H9 (cell line): ENCODE measurements at regions not wholly inside any gene's neighbourhood (a gene's known extent, or its start where the extent isn't known, plus 50 kb on each side); places are given as distances from the start of the nearest gene placed in this dataset.

Source experiments
- DNase-seq: peaks from one replicate; pipeline ENCODE4 v3.0.0-alpha.2; 2017
- H2AFZ ChIP-seq: one replicate; pipeline ENCODE4 v1.6.1; 2013; ENCODE audit warnings: mild to moderate bottlenecking, low read length, control low read depth, moderate library complexity
- H2AK5ac ChIP-seq: 2 replicates; pipeline ENCODE4 v1.6.1; 2013; ENCODE audit warnings: low read length, control low read depth, mixed read lengths; ENCODE audit not compliant: insufficient read length
- H2BK120ac ChIP-seq: one replicate; pipeline ENCODE4 v1.6.1; 2013; ENCODE audit warnings: low read depth, mild to moderate bottlenecking, low read length, control low read depth, inconsistent platforms; ENCODE audit not compliant: poor library complexity, severe bottlenecking
- H2BK12ac ChIP-seq: 2 replicates; pipeline ENCODE4 v1.6.1; 2013; ENCODE audit warnings: low read length, control low read depth, mixed read lengths, low read depth; ENCODE audit not compliant: insufficient read length
- H2BK15ac ChIP-seq: 2 replicates; pipeline ENCODE4 v1.6.1; 2013; ENCODE audit warnings: low read depth, low read length, control low read depth
- H2BK20ac ChIP-seq: one replicate; pipeline ENCODE4 v1.6.1; 2013; ENCODE audit warnings: low read depth, mild to moderate bottlenecking, low read length, control low read depth, inconsistent platforms; ENCODE audit not compliant: poor library complexity, severe bottlenecking
- H2BK5ac ChIP-seq: 2 replicates; pipeline ENCODE4 v1.6.1; 2013; ENCODE audit warnings: low read length, control low read depth, mixed read lengths; ENCODE audit not compliant: insufficient read length
- H3K14ac ChIP-seq: 2 replicates; pipeline ENCODE4 v1.6.1; 2013; ENCODE audit warnings: low read length, control low read depth; ENCODE audit not compliant: insufficient read depth
- H3K18ac ChIP-seq: 2 replicates; pipeline ENCODE4 v1.6.1; 2013; ENCODE audit warnings: low read depth, mild to moderate bottlenecking, mixed read lengths, low read length, control low read depth; ENCODE audit not compliant: insufficient read length
- H3K23ac ChIP-seq: 2 replicates; pipeline ENCODE4 v1.6.1; 2013; ENCODE audit warnings: low read length, control low read depth, mixed read lengths, low read depth; ENCODE audit not compliant: insufficient read length
- H3K23me2 ChIP-seq: 2 replicates; pipeline ENCODE4 v1.6.1; 2013; ENCODE audit warnings: low read depth, mild to moderate bottlenecking, mixed read lengths, low read length, control low read depth; ENCODE audit not compliant: insufficient read length, poor library complexity, severe bottlenecking
- H3K27ac ChIP-seq: 2 replicates; pipeline ENCODE4 v1.5.1; 2013; ENCODE audit warnings: low read length, control low read depth, mixed read lengths, low read depth; ENCODE audit not compliant: insufficient read length
- H3K27me3 ChIP-seq: 2 replicates; pipeline ENCODE4 v1.6.1; 2013; ENCODE audit warnings: low read length, control low read depth, inconsistent platforms; ENCODE audit not compliant: insufficient read depth
- H3K4ac ChIP-seq: 2 replicates; pipeline ENCODE4 v1.6.1; 2013; ENCODE audit warnings: low read depth, mild to moderate bottlenecking, control low read depth, inconsistent platforms, low read length, moderate library complexity
- H3K4me1 ChIP-seq: 2 replicates; pipeline ENCODE4 v1.6.1; 2013; ENCODE audit warnings: low read length, control low read depth, inconsistent platforms; ENCODE audit not compliant: insufficient read depth
- H3K4me2 ChIP-seq: 2 replicates; pipeline ENCODE4 v1.6.1; 2013; ENCODE audit warnings: low read length, control low read depth, mixed read lengths; ENCODE audit not compliant: insufficient read length, insufficient read depth
- H3K56ac ChIP-seq: 2 replicates; pipeline ENCODE4 v1.6.1; 2013; ENCODE audit warnings: low read depth, mild to moderate bottlenecking, mixed read lengths, low read length, control low read depth; ENCODE audit not compliant: insufficient read length
- H3K79me1 ChIP-seq: 2 replicates; pipeline ENCODE4 v1.6.1; 2013; ENCODE audit warnings: low read depth, mild to moderate bottlenecking, moderate library complexity, low read length, control low read depth, inconsistent platforms; ENCODE audit not compliant: insufficient read depth, poor library complexity, severe bottlenecking
- H3K79me2 ChIP-seq: 2 replicates; pipeline ENCODE4 v1.6.1; 2013; ENCODE audit warnings: low read length, control low read depth, inconsistent platforms; ENCODE audit not compliant: insufficient read depth
- H3K9ac ChIP-seq: 2 replicates; pipeline ENCODE4 v1.6.1; 2013; ENCODE audit warnings: low read length, control low read depth, mixed read lengths; ENCODE audit not compliant: insufficient read length; ENCODE audit errors: extremely low read depth
- H3K9me3 ChIP-seq: one replicate; pipeline ENCODE4 v1.6.1; 2013; ENCODE audit warnings: low read depth, low read length, inconsistent platforms; ENCODE audit not compliant: control insufficient read depth
- H3T11ph ChIP-seq: one replicate; pipeline ENCODE4 v1.6.1; 2013; ENCODE audit warnings: mild to moderate bottlenecking, low read length, control low read depth, inconsistent platforms
- H4K20me1 ChIP-seq: one replicate; pipeline ENCODE4 v1.6.1; 2013; ENCODE audit not compliant: control insufficient read depth, insufficient read length, insufficient read depth
- H4K5ac ChIP-seq: 2 replicates; pipeline ENCODE4 v1.6.1; 2013; ENCODE audit warnings: low read depth, mild to moderate bottlenecking, mixed read lengths, low read length, control low read depth; ENCODE audit not compliant: insufficient read length
- H4K8ac ChIP-seq: replicated peaks from 2 replicates; pipeline ENCODE4 v1.6.1; 2013; ENCODE audit warnings: low read length, control low read depth, mixed read lengths, low read depth; ENCODE audit not compliant: insufficient read length
- H4K91ac ChIP-seq: 2 replicates; pipeline ENCODE4 v1.6.1; 2013; ENCODE audit warnings: low read depth, mild to moderate bottlenecking, moderate library complexity, mixed read lengths, low read length, control low read depth; ENCODE audit not compliant: insufficient read length
- H3K27ac Mint-ChIP-seq, 3 experiments: 2 replicates in 2 of 3; 3 replicates in 1 of 3; pipeline ENCODE4 v1.8.0; 2020 to 2021; ENCODE audit warnings: mixed read lengths in 3 of 3, mild to moderate bottlenecking in 1 of 3, moderate library complexity in 1 of 3
- H3K27me3 Mint-ChIP-seq: 2 replicates; pipeline ENCODE4 v1.8.0; 2021; ENCODE audit warnings: low read depth, mild to moderate bottlenecking, moderate library complexity, mixed read lengths
- H3K36me3 Mint-ChIP-seq, 3 experiments: 2 replicates in 2 of 3; 3 replicates in 1 of 3; pipeline ENCODE4 v1.8.0; 2020 to 2021; ENCODE audit warnings: low read depth in 3 of 3, mixed read lengths in 3 of 3; ENCODE audit not compliant: insufficient read depth in 1 of 3
- H3K4me1 Mint-ChIP-seq, 2 experiments: 2 replicates each; pipeline ENCODE4 v1.8.0; 2020; ENCODE audit warnings: mixed read lengths in 2 of 2
- H3K4me3 Mint-ChIP-seq, 2 experiments: 2 replicates in 1 of 2; 3 replicates in 1 of 2; pipeline ENCODE4 v1.8.0; 2020 to 2021; ENCODE audit warnings: mild to moderate bottlenecking in 2 of 2, mixed read lengths in 2 of 2, moderate library complexity in 1 of 2
- H3K9me3 Mint-ChIP-seq, 2 experiments: 2 replicates in 1 of 2; 3 replicates in 1 of 2; pipeline ENCODE4 v1.8.0; 2020; ENCODE audit warnings: mild to moderate bottlenecking in 2 of 2, mixed read lengths in 2 of 2, moderate library complexity in 1 of 2
- CTCF ChIP-seq: fragments of 200-600 bp; sonication (generic); conservative IDR thresholded peaks from 3 replicates; pipeline ENCODE4 v1.8.0; 2021; ENCODE audit warnings: antibody characterized with exemption, mild to moderate bottlenecking
- WGBS: extraction: QIAGEN DNeasy Blood & Tissue Kit; methylation state at CpG from one replicate; pipeline ENCODE4 v1.1.7; 2013; ENCODE audit warnings: missing lambda C conversion rate, low lambda C conversion rate, mixed read lengths; ENCODE audit not compliant: insufficient read length; ENCODE audit errors: extremely low coverage; 5-methylcytosine and 5-hydroxymethylcytosine counted together

GRCh38 chr6:134453792-134454510, 136.0 kb upstream of the SGK1 start:
- H4K91ac ChIP-seq = no peak overlapping the region
- Mint-ChIP-seq H3K27ac (peak overlapping the region; percentile 18 to 36 (median 28); a peak in 2 of 7 replicates), H3K4me1 (peaks cover 24 to 31% of the 10 kb centered on the region in 2 experiments), H3K9me3 (no peaks in the 10 kb centered on the region), H3K4me3 (no peak overlapping the region), H3K27me3 (no peaks in the 10 kb centered on the region), H3K36me3 (no peaks in the 10 kb centered on the region)
- H2BK120ac ChIP-seq = no peak overlapping the region
- no peak overlapping the region for H2BK12ac ChIP-seq
- no peak overlapping the region for H3K23ac ChIP-seq
- no peak overlapping the region for H3K18ac ChIP-seq
- H3K27ac ChIP-seq = no peak overlapping the region
- no peak overlapping the region for H2AFZ ChIP-seq
- no peak overlapping the region for H2BK15ac ChIP-seq
- no peaks in the 10 kb centered on the region for H3K27me3 ChIP-seq
- H4K8ac ChIP-seq = no peak overlapping the region
- H2BK5ac ChIP-seq = no peak overlapping the region
- H3T11ph ChIP-seq = no peak overlapping the region
- no peak overlapping the region for H3K56ac ChIP-seq
- no peaks in the 10 kb centered on the region for H3K23me2 ChIP-seq
- peaks cover 6% of the 10 kb centered on the region for H3K4me1 ChIP-seq
- H3K4ac ChIP-seq = no peak overlapping the region
- no peak overlapping the region for H4K5ac ChIP-seq
- no peak overlapping the region for H3K9ac ChIP-seq
- no peak overlapping the region for H3K4me2 ChIP-seq
- no CpG with 5 or more reads among the region's 5 CpGs for WGBS
- no peaks in the 10 kb centered on the region for H4K20me1 ChIP-seq
- H3K79me1 ChIP-seq = no peaks in the 10 kb centered on the region
- DNase-seq = no peak
- no peaks in the 10 kb centered on the region for H3K9me3 ChIP-seq
- no peak overlapping the region for H3K14ac ChIP-seq
- no peak overlapping the region for H2BK20ac ChIP-seq
- no peaks in the 10 kb centered on the region for H3K79me2 ChIP-seq
- no peak for TF ChIP-seq CTCF
- no peak overlapping the region for H2AK5ac ChIP-seq
